ENCODE measurements at regions not wholly inside any gene's neighbourhood (a gene's known extent, or its start where the extent isn't known, plus 50 kb on each side); places are given as distances from the start of the nearest gene placed in this dataset.

- no peak for DNase-seq (ENCODE audit: low read depth in 2 of 2)
Observed at GRCh38 chr2:42856106-42856860, 63.9 kb upstream of the HAAO start.

DNA sequence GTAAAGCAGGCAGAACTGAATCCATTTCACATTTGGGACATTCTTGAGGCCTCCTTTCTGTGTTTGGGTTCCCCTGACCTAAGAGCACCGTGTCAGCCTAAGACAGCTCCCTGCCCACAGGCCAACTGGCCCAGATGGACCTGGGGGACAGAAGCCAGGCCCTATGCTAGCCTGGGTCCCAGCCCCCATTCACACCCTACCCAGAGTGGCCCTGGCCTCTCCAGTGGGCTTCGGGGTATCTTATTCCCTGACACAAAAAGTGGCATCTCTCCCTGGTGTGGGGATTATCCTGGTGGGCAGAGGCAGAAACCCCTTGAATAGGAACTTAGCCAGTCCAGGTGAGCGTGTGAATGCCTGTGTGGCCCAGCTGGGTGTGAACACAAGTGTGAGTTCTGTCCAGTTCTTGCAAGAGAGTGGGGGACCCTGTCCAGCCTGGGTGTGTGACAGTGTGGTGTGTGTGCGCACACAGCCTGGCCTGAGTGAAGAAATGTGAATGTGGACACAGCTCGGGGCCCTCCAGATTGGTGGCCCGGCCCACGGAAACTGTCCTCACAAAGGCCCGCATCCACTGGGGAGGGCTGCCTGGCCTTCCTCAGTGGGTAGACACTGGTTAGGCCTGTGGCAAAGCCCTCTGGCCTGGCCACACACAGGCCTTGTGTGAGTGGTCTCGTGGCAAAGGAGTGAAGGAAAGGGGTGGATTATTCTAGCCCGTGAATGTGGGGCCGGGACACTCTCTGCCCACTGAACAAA, 63.0 kb upstream of the HAAO start:
- no peak for DNase-seq (ENCODE audit: low read depth in 2 of 2)

- no peak for DNase-seq (ENCODE audit: low read depth in 2 of 2)
Observed at GRCh38 chr2:42854207-42854818, 61.9 kb upstream of the HAAO start.

- DNase-seq (ENCODE audit: low read depth in 2 of 2), result no peak
Observed at GRCh38 chr2:42853549-42854206, 61.3 kb upstream of the HAAO start.

GRCh38 chr2:42852798-42853197, 60.4 kb upstream of the HAAO start:
- DNase-seq (ENCODE audit: low read depth in 2 of 2), result no peak

GRCh38 chr2:42851740-42852250, 59.4 kb upstream of the HAAO start:
- DNase-seq (ENCODE audit: low read depth in 2 of 2), result no peak

GRCh38 chr2:42851186-42851585, 58.8 kb upstream of the HAAO start:
- DNase-seq (ENCODE audit: low read depth in 2 of 2), result no peak

DNA sequence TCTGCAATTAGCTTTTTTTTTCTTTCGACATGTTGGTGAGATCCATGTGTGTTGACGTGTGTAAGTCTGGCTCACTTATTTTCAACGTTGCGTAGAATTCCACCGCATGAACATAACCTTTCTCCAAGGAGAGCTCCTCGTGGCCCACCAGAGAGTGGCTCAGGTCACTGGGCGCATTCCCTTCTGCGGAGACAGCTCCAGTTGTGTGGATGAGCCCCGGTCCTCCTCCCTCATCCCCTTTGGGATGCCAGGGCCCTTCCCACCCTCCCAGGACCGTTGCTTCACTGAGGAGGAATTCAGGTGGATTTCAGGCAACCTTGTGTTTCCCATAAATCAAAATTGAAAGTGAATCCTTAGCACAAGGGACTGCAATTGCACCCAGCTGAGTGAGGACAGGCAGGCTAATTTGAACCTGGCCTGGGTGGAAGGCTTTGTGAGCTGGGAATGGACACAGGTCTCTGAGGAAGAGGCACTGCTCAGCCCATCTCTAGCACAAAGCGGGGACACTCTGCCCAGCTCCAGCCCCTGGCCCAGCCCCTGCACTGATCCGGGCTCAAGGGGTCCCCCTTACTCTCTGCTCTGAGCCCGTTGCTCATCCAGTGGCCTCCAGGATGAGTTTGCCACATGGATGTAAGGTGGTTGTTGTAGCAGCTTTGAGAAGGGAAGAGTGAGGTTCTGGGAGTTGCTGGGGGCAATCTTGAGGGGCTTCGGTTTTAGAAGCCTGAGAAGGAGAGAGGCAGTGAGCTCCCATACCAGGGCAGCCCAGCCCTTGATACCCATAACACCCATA, 57.8 kb upstream of the HAAO start:
- no peak for DNase-seq (ENCODE audit: low read depth in 2 of 2)

DNA sequence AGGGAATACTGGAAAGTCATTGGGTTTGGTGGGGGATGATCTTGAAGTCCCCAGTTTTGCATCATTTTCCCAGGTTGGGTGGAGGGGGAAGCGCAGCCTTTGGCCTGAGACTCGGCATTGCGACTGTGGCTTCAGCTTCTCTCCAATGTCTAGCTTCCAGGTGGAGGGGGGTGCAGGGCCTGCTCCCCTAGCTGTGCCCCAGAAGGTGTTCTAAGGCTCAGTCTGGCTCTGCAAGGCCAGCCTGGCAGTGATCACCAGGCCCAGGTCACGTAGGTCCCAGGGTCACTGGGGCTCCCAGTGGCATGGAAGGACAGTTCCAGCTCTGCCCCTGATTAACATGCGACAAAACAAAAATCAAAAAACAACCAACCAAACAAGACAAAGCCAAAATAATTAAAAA, 56.9 kb upstream of the HAAO start:
- DNase-seq (ENCODE audit: low read depth in 2 of 2), result no peak

GRCh38 chr2:42848726-42849290, 56.4 kb upstream of the HAAO start:
- no peak for DNase-seq (ENCODE audit: low read depth in 2 of 2)

- DNase-seq (ENCODE audit: low read depth in 2 of 2), result no peak
Observed at GRCh38 chr2:42848265-42848664, 55.9 kb upstream of the HAAO start.

DNA sequence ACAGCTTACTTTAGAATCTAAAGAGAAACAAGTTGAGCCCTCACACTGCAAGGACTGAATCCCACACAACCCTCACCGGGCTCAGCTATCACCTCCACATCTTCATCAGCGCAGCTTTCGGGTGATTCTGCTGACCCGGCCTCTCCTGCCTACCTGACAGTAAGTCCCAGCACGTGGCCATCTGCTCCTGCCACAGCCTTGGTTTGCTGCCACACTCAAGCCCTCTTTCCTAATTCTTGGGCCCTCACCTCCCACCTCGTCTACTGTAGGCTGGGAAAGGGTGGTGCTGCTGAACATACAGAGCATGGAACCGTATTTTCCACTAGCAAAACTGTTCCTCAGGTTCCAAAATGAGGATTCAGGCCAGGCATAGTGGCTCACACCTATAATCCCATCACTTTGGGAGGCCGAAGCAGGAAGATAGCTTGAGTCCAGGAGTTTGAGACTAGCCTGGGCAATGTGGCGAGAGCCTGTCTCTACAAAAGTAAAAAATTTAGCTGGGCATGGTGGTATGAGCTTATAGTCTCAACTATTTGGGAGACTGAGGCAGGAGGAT, 55.3 kb upstream of the HAAO start:
- no peak for DNase-seq (ENCODE audit: low read depth in 2 of 2)

GRCh38 chr2:42846932-42847595, 54.7 kb upstream of the HAAO start:
- no peak for DNase-seq (ENCODE audit: low read depth in 2 of 2)

DNA sequence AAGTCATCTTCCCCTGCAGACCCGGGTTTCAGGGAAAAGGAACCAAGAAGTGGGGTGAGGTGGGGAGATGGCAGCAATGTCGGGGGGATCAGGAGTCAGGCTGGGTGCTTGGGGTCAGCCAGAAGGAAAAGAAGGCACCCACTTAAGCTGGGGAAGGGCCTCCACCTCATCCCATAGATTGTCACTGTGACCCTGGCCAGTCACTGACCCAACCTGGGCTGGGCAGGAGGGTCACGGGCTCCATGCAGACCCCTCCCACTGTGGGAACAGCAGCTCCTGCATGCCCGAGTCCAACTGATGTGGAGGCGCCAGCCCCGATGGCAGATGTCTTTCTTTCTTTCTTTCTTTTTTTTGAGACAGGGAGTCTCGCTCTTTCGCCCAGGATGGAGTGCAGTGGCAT, 53.6 kb upstream of the HAAO start:
- no peak for DNase-seq (ENCODE audit: low read depth in 2 of 2)

DNA sequence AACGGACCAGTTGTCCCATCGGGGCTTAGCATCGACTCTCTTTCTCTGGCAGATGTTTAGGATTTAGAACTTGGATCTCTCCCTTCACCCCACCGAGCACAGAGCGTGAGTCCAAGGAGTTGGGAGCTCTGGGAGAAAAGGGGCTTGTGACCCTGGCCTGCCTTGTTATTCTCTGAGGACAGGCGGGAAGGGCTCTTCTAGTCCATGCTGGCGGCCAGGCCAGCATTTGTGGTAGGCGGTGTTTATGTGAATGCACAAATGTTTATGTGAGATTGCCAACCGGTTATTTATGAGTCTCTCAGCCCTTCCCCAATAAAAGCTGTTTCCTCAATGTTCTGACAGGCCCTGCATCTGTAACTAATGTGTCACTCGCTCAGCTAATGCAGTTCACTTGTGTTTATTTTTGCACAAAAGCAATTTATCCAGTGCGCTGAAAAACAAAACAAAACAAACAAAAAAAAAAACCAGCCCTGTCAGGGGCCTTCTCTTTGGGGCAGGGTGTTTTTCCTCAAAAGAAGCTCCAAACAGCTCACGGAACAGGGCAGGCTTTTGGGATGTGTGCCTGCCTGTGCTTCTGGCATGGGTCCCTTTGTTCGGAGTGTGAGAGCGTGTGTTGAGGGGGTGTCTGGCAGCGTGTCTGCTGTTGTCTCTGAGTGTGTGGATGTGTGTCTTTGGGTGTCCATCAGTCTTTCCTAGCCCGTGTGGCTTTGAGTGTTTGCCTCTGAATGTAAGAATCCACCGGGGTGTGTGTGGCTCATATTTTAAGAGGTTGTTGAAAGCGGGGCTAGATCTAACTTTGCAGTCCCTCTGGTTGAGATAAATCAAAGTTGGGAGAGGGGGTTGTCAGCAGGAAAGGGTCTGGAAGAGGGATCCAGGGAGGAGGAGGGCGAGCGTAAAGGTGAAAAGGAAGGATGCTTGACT, 52.8 kb upstream of the HAAO start:
- peak; percentile 43 to 46 for DNase-seq (ENCODE audit: low read depth in 2 of 2)

- no peak for DNase-seq (ENCODE audit: low read depth in 2 of 2)
Observed at GRCh38 chr2:42844366-42844765, 52.0 kb upstream of the HAAO start.

DNA sequence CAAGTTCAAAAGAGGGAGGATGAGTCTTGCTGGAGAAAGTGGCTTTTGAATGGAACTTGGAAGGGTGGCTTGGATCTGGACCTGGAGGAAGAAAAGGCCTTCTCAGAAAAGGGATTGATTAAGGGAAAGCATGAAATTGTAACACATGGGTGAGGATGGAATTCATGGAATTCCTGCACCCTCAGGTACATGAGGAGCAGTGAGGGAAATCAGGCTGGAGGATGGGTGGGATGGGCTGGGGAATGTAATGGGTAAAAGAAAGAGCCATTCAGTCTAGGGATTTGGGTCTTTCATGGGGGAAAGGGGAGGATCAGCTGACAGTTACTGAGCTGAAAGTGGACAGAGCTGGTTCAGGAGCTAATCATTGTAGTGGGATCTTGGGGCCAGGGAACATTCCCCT, 51.2 kb upstream of the HAAO start:
- DNase-seq (ENCODE audit: low read depth in 2 of 2), result no peak

DNA sequence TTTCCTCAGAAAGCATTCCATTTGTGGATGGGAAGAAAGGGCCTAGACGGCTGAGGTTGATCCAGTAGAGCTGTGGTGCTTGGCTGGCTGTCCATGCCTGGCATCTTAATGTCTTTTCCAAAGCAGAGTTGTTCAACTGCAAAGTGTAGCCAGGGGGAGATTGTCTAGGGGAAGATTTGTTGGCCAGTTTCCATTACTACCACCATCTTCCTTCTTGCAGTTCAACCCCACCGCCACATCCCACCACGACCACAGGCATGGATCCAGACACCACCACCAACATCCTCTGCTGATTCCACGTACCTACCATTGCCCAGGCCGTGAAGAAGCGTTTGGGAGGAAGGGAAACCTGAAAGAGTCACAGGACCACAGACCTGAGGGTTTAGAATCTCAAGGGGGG, 50.7 kb upstream of the HAAO start:
- DNase-seq (ENCODE audit: low read depth in 2 of 2), result no peak

- no peak for DNase-seq (ENCODE audit: low read depth in 2 of 2)
Observed at GRCh38 chr2:42842466-42842865, 50.1 kb upstream of the HAAO start.

Data from fibroblast of skin of left biceps (primary cell).